Esophagus muscularis mucosa (tissue), 4 donors: ENCODE measurements at regions not wholly inside any gene's neighbourhood (a gene's known extent, or its start where the extent isn't known, plus 50 kb on each side); places are given as distances from the start of the nearest gene placed in this dataset.

Source experiments
- CTCF ChIP-seq, 3 experiments: fragments of 200-600 bp in 2 of 3; fragments of 450-650 bp in 1 of 3; sonication (generic) in 2 of 3; IDR thresholded peaks; one replicate each; pipeline ENCODE4 v1.5.1; 2017 to 2019; ENCODE audit warnings: antibody characterized with exemption in 3 of 3, mild to moderate bottlenecking in 2 of 3, moderate library complexity in 1 of 3
- EP300 ChIP-seq: sonication (generic); formaldehyde crosslinking; IDR thresholded peaks from one replicate; pipeline ENCODE4 v1.6.1; 2017; ENCODE audit warnings: antibody characterized with exemption
- POLR2A ChIP-seq: fragments of 450-650 bp; IDR thresholded peaks from one replicate; pipeline ENCODE4 v1.6.1; 2017; ENCODE audit warnings: antibody characterized with exemption, moderate library complexity, mild to moderate bottlenecking, low read depth
- POLR2AphosphoS5 ChIP-seq, 2 donors: sonication (generic); formaldehyde crosslinking; IDR thresholded peaks; one replicate each; pipeline ENCODE4 v1.6.1; 2017; ENCODE audit warnings: antibody characterized with exemption in 2 of 2

- no peak for TF ChIP-seq POLR2A
- no peak for TF ChIP-seq POLR2AphosphoS5 (IDR thresholded peaks at IDR 0.05)
- no peak for TF ChIP-seq CTCF (IDR thresholded peaks at IDR 0.05)
- no peak for TF ChIP-seq EP300
Measured at GRCh38 chr5:167207081-167207480, 1084.4 kb upstream of the WWC1 start.
